Activated naive CD4-positive, alpha-beta T cell treated with Interleukin-2 at 50 U/mL for 16 hours (primary cell): ENCODE measurements at regions not wholly inside any gene's neighbourhood (a gene's known extent, or its start where the extent isn't known, plus 50 kb on each side); places are given as distances from the start of the nearest gene placed in this dataset.
A peak's percentile ranks its signal among the peaks of the same experiment; 100 is the strongest.
"Not testable (repeated sequence)": the region's sequence is repeated elsewhere in the genome, so short reads cannot be mapped to it uniquely, and the experiment has no call there.

Experiments used
- DNase-seq: peaks from one replicate; pipeline ENCODE4 v3.0.0-alpha.2; 2020

GRCh38 chr10:124241510-124241909 is 148.1 kb upstream of the CHST15 start:
- DNase-seq: not testable (repeated sequence)

GRCh38 chr10:124240839-124241291 is 147.5 kb upstream of the CHST15 start:
- DNase-seq: no peak

- DNase-seq: no peak
Observed at GRCh38 chr10:124239696-124240095, 146.3 kb upstream of the CHST15 start.

GRCh38 chr10:124239134-124239533 is 145.7 kb upstream of the CHST15 start:
- DNase-seq: no peak

DNA sequence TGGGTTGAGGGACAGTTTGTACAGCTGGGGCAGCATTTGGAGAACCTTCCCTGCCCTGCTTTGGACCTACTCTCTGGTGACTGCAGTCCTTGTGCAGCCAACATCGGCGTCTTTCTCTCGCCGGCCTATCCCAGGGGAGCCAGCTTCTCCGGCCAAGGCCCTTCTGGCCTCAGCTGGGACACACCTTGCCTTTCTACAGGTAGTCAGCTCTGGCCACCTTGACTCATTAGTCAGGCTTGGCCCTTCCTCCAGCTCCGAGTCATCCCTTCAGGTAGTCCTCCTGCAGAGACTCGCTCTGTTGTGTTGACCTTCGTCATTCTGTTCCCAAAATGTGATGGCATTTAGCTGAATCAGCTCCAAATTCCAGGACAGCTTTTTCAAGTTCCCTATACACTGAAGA is 145.0 kb upstream of the CHST15 start:
- no peak for DNase-seq

DNA sequence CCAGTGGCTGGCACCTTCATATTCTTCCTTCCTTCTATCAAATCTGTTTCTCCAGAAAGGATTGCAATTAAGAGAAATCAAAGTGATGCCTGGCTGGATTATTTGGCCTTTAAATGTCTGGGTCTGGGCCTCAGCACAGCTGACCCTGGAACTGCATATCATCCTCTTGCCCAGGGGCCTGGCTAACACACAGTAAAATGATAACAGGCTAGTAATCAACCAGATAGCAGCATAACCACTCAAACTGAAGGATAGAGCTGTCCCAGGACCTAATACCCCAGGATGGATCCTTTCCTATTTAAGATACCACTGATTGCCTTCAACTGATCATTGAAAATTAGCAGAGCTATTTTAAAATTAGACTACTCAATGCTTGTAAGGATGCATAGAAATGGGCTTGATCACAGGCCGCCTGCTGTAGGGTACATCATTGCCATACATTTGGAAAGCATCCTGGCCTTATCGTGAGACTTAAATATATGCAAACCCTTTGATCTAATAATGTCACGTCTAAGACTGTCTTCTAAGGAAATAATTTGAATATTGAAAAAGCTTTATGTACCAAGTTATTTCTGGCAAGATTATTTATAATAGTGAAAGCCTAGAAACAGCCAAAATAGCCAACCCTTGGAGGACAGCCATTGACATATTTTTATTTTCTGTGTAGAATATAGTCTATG is 144.0 kb upstream of the CHST15 start:
- DNase-seq: no peak

DNA sequence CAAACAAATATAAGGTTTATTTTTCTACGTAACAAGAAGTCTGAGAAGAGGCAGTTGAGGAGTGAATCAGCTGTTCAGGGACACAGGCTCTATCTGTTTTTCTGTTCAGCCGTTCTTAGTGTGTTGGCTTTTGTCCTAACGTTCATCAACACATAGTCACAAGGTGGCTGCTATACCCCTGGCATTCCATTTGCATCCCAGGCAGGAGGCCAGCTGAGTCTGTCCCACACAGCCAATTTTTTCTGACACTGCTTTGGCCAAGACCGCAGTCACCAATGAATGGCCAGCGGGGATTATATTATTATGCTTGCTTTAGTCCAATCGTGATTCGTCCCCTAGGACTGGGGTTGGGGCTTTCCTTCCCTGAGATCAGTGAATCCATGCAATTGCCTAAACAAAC is 143.4 kb upstream of the CHST15 start:
- DNase-seq: no peak

GRCh38 chr10:124236136-124236535 is 142.7 kb upstream of the CHST15 start:
- DNase-seq: no peak

- DNase-seq: no peak
Observed at GRCh38 chr10:124235232-124235631, 141.8 kb upstream of the CHST15 start.

DNA sequence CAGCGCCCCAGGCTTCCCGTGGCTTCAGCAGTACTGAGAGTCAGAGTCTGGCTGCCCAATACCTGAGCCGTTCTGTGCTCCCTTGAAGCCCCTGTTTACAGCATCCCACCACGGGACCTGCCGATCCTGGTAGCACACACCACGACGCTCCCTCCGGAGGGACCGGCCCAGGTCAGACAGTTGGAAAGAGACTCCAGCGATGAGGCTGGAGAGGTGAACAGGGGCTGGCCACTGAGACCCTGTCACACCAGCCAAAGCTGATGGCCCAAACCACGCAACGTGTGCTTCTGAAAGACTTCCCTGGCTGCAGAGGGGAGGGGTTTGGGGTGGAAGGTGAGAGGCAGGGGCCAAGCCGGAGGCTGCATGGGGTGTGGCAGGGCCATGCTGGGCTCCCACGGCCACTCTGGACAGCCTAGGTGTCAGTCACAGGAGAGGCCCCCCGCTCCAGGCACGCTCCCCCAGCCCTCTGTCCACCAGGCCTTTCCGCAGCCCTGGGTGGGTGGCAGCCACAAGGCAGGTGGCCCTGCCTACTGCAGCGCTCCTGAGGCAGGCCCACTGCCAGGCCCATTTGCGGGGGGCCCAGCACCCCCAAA is 140.2 kb upstream of the CHST15 start:
- DNase-seq: no peak

DNA sequence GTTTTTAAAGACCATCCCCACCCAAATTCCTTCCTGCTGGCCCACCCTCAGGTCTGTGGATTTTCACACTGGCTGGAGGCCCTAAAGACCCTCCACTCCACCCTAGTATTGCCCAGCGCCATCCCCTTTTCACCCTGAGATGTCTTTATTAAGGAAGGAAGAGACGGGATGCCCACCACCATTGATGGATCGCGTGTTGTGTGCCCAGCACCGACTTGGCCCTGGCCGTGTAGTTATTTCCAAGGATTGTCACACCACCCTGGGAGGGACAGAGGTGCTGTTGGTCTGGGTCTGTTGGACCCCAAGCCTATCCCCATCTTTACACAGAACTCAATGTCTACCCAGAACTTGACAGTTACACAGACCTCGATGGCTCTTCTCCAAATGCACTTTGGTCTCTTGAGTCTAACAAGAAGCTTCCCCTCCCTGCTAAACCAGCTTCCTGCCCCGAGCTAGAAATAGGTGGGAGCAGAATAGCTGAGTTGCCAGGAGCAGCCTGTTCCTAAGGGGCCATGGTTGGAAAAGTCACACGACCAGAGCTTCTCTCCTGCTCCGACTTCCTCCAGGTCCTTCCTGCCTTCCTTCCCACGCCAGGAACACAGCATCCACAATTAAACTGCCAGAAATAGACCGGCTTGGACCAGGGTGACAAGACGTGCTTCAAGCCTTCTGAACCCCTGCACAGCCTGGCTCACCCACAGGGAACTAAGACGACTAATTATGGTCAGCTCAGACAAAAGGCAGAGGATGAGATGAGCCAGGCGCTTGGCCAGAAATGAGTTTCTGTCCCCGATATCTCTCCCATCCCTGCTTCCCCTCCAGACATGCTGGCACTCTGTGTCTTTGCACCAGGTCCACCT is 139.5 kb upstream of the CHST15 start:
- DNase-seq: no peak

DNA sequence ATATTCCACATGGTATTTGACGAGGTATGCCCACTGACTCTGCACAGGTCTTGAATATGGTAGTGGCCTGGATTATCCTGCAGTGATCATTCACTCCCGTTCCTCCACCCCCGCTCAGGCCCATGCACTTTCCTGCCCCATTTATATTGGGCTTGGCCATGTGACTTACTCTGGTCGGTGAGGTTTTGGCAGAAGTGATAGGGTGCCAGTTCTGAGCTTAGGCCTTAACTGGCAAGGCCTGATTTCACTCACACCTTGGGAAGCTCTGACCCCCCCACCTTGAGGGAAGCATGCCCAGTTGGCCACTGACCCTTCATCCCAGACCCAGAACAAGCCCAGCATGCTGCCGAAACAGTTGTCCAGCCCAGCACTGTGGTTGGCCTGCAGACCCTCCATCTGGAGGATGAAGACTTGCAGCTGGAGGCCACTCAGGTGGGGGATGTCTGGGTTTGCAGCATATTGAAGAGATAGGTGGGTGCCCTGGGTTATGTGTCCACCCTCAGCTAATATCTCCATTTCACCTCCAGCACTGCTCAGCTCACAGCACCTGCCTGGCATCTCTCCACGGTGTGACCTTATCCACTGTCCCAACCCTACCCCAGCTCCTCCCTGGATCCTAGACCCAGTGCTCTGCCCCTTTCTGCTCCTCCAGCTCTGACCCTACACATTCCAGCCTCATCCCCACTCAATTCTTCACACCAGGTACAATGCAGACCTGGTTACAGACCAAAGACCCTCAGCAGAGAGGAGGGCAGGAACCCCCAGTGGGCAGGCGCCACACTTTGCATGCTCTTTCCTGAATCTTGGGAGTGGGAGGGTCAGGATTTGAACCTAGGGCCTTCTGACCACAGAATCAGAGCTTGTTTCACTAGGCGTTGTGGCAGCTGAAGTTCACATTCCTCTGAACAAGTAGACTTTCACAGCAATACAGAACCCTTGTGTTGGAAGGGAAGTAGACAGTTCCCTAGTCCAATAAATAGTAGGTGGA is 138.1 kb upstream of the CHST15 start:
- peak; percentile 49 for DNase-seq

DNA sequence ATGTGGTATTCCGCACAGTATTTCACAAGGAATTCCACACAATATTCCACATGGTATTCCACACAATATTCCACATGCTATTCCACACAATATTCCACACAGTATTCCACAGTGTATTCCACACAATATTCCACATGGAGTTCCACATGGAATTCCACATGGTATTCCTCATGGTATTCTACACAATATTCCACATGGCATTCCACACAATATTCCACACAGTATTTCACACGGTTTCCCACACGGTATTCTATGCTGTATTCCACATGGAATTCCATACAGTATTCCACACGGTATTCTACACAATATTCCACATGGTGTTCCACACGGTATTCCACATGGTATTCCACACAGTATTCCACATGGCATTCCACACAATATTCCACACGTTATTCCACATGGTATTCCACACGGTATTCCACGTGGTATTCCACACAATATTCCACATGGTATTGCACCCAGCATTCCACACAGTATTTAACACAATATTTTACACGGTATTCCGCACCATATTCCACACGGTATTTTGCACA is 137.3 kb upstream of the CHST15 start:
- no peak for DNase-seq

DNA sequence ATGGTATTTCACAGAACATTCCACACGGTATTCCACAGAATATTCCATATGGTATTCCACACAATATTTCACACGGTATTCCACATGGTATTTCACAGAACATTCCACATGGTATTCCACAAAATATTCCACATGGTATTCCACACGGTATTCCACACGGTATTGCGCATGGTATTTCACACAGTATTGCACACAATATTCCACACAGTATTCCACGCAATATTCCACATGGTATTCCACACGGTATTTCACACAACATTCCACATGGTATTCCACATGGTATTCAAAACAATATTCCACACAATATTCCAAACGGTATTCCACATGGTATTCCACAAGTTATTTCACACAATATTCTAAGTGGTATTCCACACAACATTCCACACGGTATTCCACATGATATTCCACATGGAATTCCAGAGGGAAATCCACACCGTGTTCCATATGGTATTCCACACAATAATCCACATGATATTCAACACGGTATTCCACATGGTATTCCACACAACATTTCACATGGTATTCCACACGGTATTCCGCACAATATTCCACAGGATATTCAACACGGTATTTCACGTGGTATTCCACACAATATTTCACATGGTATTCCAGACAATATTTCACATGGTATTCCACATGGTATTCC is 136.7 kb upstream of the CHST15 start:
- DNase-seq: no peak

- no peak for DNase-seq
Observed at GRCh38 chr10:124229201-124229988, 136.0 kb upstream of the CHST15 start.

GRCh38 chr10:124228471-124228870 is 135.1 kb upstream of the CHST15 start:
- DNase-seq: no peak

DNA sequence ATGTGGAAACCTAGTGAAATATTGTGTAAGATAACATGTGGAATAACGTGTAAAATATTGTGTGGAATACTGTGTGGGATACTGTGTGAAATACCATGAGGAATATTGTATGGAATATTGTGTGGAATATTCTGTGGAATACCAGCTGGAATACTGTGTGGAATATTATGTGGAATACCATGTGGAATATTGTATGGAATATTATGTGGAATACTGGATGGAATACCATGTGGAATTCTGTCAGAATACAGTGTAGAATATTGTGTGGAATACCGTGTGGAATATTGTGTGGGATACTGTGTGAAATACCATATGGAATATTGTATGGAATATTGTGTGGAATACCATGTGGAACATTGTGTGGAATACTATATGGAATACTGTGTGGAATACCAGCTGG is 134.6 kb upstream of the CHST15 start:
- no peak for DNase-seq

GRCh38 chr10:124227055-124227975 is 133.9 kb upstream of the CHST15 start:
- DNase-seq: no peak

DNA sequence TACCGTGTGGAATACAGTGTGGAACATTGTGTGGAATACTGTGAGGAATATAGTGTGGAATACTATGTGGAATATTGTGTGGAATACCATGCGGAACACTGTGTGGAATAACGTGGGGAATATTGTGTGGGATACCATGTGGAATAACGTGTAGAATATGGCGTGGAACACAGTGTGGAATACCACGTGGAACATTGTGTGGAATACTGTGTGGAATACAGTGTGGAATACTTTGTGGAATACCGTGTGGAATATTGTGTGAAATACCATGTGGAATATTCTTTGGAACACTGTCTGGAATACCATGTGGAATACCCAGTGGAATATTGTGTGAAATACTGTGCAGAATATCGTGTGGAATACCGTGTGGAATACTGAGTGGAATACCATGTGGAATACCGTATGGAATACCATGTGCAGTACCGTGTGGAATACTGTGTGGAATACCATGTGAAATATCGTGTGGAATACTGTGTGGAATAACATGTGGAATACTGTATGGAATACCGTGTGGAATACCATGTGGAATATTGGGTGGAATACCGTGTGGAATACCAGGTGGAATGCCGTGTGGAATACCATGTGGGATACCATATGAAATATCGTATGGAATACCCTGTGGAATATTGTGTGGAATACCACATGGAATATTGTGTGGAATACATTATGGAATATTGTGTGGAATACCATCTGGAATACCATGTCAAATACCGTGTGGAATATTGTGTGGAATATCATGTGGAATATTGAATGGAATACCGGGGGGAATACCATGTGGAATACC is 133.1 kb upstream of the CHST15 start:
- no peak for DNase-seq
